ENCODE measurements at regions not wholly inside any gene's neighbourhood (a gene's known extent, or its start where the extent isn't known, plus 50 kb on each side); places are given as distances from the start of the nearest gene placed in this dataset.

GRCh38 chr14:48398675-48399282 is 723.4 kb upstream of the MDGA2 start:
- Histone ChIP-seq H3K4me3 (no peak overlapping the region), H3K27me3 (no peaks in the 10 kb centered on the region), H3K36me3 (no peaks in the 10 kb centered on the region), H3K4me1 (ENCODE audit: insufficient read depth) (no peaks in the 10 kb centered on the region), H3K9me3 (no peaks in the 10 kb centered on the region), H3K27ac (no peak overlapping the region)
- WGBS, 3 donors, result 48 to 56% (median 49%) methylated on average over 2 of the region's 2 CpGs
- no peak for TF ChIP-seq POLR2A (IDR thresholded peaks at IDR 0.05)
- no peak for TF ChIP-seq EP300 (IDR thresholded peaks at IDR 0.05)
- TF ChIP-seq CTCF (IDR thresholded peaks at IDR 0.05), result no peak
- intact Hi-C loops (cut with DNase I), result no loop called here
- DNase-seq, result no peak

GRCh38 chr14:48391661-48392060 is 716.3 kb upstream of the MDGA2 start:
- Histone ChIP-seq H3K9me3 (no peaks in the 10 kb centered on the region), H3K27ac (no peak overlapping the region), H3K27me3 (no peaks in the 10 kb centered on the region), H3K36me3 (no peaks in the 10 kb centered on the region), H3K4me3 (no peak overlapping the region), H3K4me1 (ENCODE audit: insufficient read depth) (no peaks in the 10 kb centered on the region)
- TF ChIP-seq EP300 (IDR thresholded peaks at IDR 0.05) (no peak), CTCF (IDR thresholded peaks at IDR 0.05) (no peak), POLR2A (IDR thresholded peaks at IDR 0.05) (no peak)
- 71 to 76% (median 74%) methylated on average over 5 of the region's 5 CpGs for WGBS, 3 donors
- intact Hi-C loops (cut with DNase I), result no loop called here
- no peak for DNase-seq

- Histone ChIP-seq H3K9me3 (no peaks in the 10 kb centered on the region), H3K36me3 (no peaks in the 10 kb centered on the region), H3K4me1 (ENCODE audit: insufficient read depth) (no peaks in the 10 kb centered on the region), H3K4me3 (no peak overlapping the region), H3K27me3 (no peaks in the 10 kb centered on the region), H3K27ac (no peak overlapping the region)
- intact Hi-C loops (cut with DNase I), result no loop called here
- TF ChIP-seq CTCF (IDR thresholded peaks at IDR 0.05) (no peak), EP300 (IDR thresholded peaks at IDR 0.05) (no peak), POLR2A (IDR thresholded peaks at IDR 0.05) (no peak)
- WGBS, 3 donors, result 46 to 68% (median 52%) methylated on average over 2 of the region's 2 CpGs
- DNase-seq, result no peak
These were observed 714.9 kb upstream of the MDGA2 start for GRCh38 chr14:48390346-48390745.

GRCh38 chr14:48384821-48385220 is 709.4 kb upstream of the MDGA2 start:
- H3K36me3 ChIP-seq, result no peaks in the 10 kb centered on the region
- intact Hi-C loops (cut with DNase I), result no loop called here
- H3K4me3 ChIP-seq, result no peak overlapping the region
- no peak overlapping the region for H3K27ac ChIP-seq
- H3K27me3 ChIP-seq, result no peaks in the 10 kb centered on the region
- no peaks in the 10 kb centered on the region for H3K4me1 ChIP-seq (ENCODE audit: insufficient read depth)
- WGBS, 3 donors, result 5 to 47% (median 14%) methylated on average over 1 of the region's 1 CpG
- DNase-seq, result no peak
- no peaks in the 10 kb centered on the region for H3K9me3 ChIP-seq
- TF ChIP-seq CTCF (IDR thresholded peaks at IDR 0.05), result no peak
- no peak for TF ChIP-seq POLR2A (IDR thresholded peaks at IDR 0.05)
- no peak for TF ChIP-seq EP300 (IDR thresholded peaks at IDR 0.05)

Data from ovary (tissue), 7 donors.